H1 (cell line): ENCODE measurements at regions not wholly inside any gene's neighbourhood (a gene's known extent, or its start where the extent isn't known, plus 50 kb on each side); places are given as distances from the start of the nearest gene placed in this dataset.

ENCODE experiments used
- CTCF ChIA-PET: fragments of 300-600 bp; sonication (Branson Sonifier 250); formaldehyde crosslinking; loops from one replicate; lab custom pipeline; 2021; ENCODE audit not compliant: partially characterized antibody; lab: Charles Lee
- POLR2A ChIA-PET: fragments of 300-600 bp; sonication (Branson Sonifier 250); formaldehyde crosslinking; loops from one replicate; lab custom pipeline; 2021; ENCODE audit warnings: inconsistent platforms; ENCODE audit not compliant: partially characterized antibody; lab: Charles Lee
- DNase-seq, 2 experiments: peaks; one replicate each; pipeline versions ENCODE4 v3.0.0 to v3.0.0-alpha.2; 2010 to 2022; ENCODE audit warnings: low spot score in 2 of 2, low read depth in 1 of 2, mixed read lengths in 1 of 2
- FAIRE-seq: peaks from 2 replicates; lab custom pipeline; 2011; peaks lifted over from hg19 to GRCh38; lab: Jason Lieb, UNC
- H2AFZ ChIP-seq: 2 replicates; pipeline ENCODE4 v1.8.1; 2012; ENCODE audit warnings: low read length, inconsistent platforms
- H2AK5ac ChIP-seq: 2 replicates; pipeline ENCODE4 v1.6.1; 2013; ENCODE audit warnings: low read depth, low read length
- H2BK120ac ChIP-seq: replicated peaks from 2 replicates; pipeline ENCODE3; 2013; ENCODE audit warnings: low read depth, low read length, inconsistent platforms
- H2BK12ac ChIP-seq: 2 replicates; pipeline ENCODE4 v1.6.1; 2013; ENCODE audit warnings: low read depth, low read length
- H2BK15ac ChIP-seq: 2 replicates; pipeline ENCODE4 v1.6.1; 2013; ENCODE audit warnings: low read length
- H2BK20ac ChIP-seq: 2 replicates; pipeline ENCODE4 v1.6.1; 2013; ENCODE audit warnings: low read length
- H2BK5ac ChIP-seq: 2 replicates; pipeline ENCODE4 v1.6.1; 2013; ENCODE audit warnings: low read depth, low read length
- H3K14ac ChIP-seq: 2 replicates; pipeline ENCODE4 v1.6.1; 2013; ENCODE audit warnings: inconsistent platforms; ENCODE audit not compliant: insufficient read length
- H3K18ac ChIP-seq: 2 replicates; pipeline ENCODE4 v1.6.1; 2013; ENCODE audit warnings: low read length; ENCODE audit errors: extremely low read depth
- H3K23ac ChIP-seq: 2 replicates; pipeline ENCODE4 v1.6.1; 2013; ENCODE audit warnings: inconsistent platforms; ENCODE audit not compliant: insufficient read length
- H3K23me2 ChIP-seq: 2 replicates; pipeline ENCODE4 v1.6.1; 2013; ENCODE audit warnings: low read depth, low read length
- H3K27ac ChIP-seq: 2 replicates; pipeline ENCODE4 v1.6.1; 2011; ENCODE audit warnings: low read depth, low read length, inconsistent platforms
- H3K27me3 ChIP-seq, 4 experiments: replicated peaks in 1 of 4; 1 replicate in 1 of 4; 2 replicates in 3 of 4; pipeline versions ENCODE4 v1.6.1 to v1.8.1; 2011 to 2013; ENCODE audit warnings: low read length in 3 of 4, mild to moderate bottlenecking in 3 of 4, inconsistent platforms in 2 of 4, mixed read lengths in 2 of 4, moderate library complexity in 1 of 4; ENCODE audit not compliant: control insufficient read depth in 3 of 4, insufficient read depth in 3 of 4; ENCODE audit errors: extremely low read depth in 1 of 4
- H3K36me3 ChIP-seq, 4 experiments: 2 replicates each; pipeline versions ENCODE4 v1.6.1 to v1.8.1; 2011 to 2013; ENCODE audit warnings: mild to moderate bottlenecking in 4 of 4, low read length in 3 of 4, moderate library complexity in 2 of 4, control low read depth in 1 of 4, inconsistent platforms in 1 of 4; ENCODE audit not compliant: insufficient read depth in 4 of 4, control insufficient read depth in 2 of 4
- H3K4ac ChIP-seq: replicated peaks from 2 replicates; pipeline ENCODE3; 2013; ENCODE audit warnings: low read length, low read depth, mixed read lengths, inconsistent platforms; ENCODE audit not compliant: insufficient read length
- H3K4me1 ChIP-seq, 4 experiments: replicated peaks in 1 of 4; 1 replicate in 1 of 4; 2 replicates in 3 of 4; pipeline versions ENCODE4 v1.6.1 to v1.8.1; 2011 to 2013; ENCODE audit warnings: low read length in 3 of 4, inconsistent platforms in 2 of 4, mixed read lengths in 1 of 4; ENCODE audit not compliant: insufficient read depth in 4 of 4, control insufficient read depth in 3 of 4
- H3K4me2 ChIP-seq, 2 experiments: 2 replicates each; pipeline versions ENCODE4 v1.6.1 to v1.8.1; 2011 to 2013; ENCODE audit warnings: low read depth in 2 of 2, low read length in 2 of 2, control low read depth in 1 of 2, inconsistent platforms in 1 of 2, mild to moderate bottlenecking in 1 of 2; ENCODE audit not compliant: insufficient read depth in 1 of 2
- H3K4me3 ChIP-seq, 4 experiments: fragments of 200-600, 300-600 bp in 1 of 4; sonication (generic), shearing (Covaris generic), sonication (Bioruptor Twin) in 1 of 4; 2 replicates each; pipeline versions ENCODE4 v1.5.1 to v1.8.1; 2011 to 2016; ENCODE audit warnings: low read length in 4 of 4, low read depth in 3 of 4, control low read depth in 2 of 4, inconsistent platforms in 2 of 4, mild to moderate bottlenecking in 2 of 4, mixed read lengths in 1 of 4, moderate library complexity in 1 of 4; ENCODE audit not compliant: insufficient read depth in 2 of 4; ENCODE audit errors: extremely low read depth in 1 of 4
- H3K56ac ChIP-seq: replicated peaks from 2 replicates; pipeline ENCODE3; 2013; ENCODE audit warnings: low read depth, mild to moderate bottlenecking, mixed read lengths, low read length, inconsistent platforms; ENCODE audit not compliant: insufficient read length
- H3K79me1 ChIP-seq: 2 replicates; pipeline ENCODE4 v1.6.1; 2013; ENCODE audit warnings: low read depth, low read length, control low read depth
- H3K79me2 ChIP-seq, 2 experiments: 2 replicates each; pipeline versions ENCODE4 v1.6.1 to v1.8.1; 2012 to 2013; ENCODE audit warnings: low read length in 2 of 2, mild to moderate bottlenecking in 2 of 2, inconsistent platforms in 1 of 2; ENCODE audit not compliant: insufficient read depth in 2 of 2, control insufficient read depth in 1 of 2
- H3K9ac ChIP-seq, 4 experiments: replicated peaks in 1 of 4; 1 replicate in 1 of 4; 2 replicates in 3 of 4; pipeline versions ENCODE4 v1.6.1 to v1.8.1; 2011 to 2013; ENCODE audit warnings: low read depth in 3 of 4, low read length in 3 of 4, control low read depth in 2 of 4, mild to moderate bottlenecking in 2 of 4, moderate library complexity in 2 of 4, inconsistent platforms in 1 of 4; ENCODE audit errors: extremely low read depth in 1 of 4
- H3K9me3 ChIP-seq, 2 experiments: 2 replicates each; pipeline versions ENCODE4 v1.6.1 to v1.8.1; 2012 to 2013; ENCODE audit warnings: mild to moderate bottlenecking in 2 of 2, moderate library complexity in 2 of 2, control low read depth in 1 of 2, inconsistent platforms in 1 of 2, low read depth in 1 of 2, low read length in 1 of 2, mixed read lengths in 1 of 2; ENCODE audit not compliant: insufficient read depth in 2 of 2
- H4K20me1 ChIP-seq, 2 experiments: replicated peaks in 1 of 2; 2 replicates each; pipeline versions ENCODE3 to v1.8.1; 2011 to 2013; ENCODE audit warnings: inconsistent platforms in 2 of 2, low read length in 2 of 2, mild to moderate bottlenecking in 1 of 2; ENCODE audit not compliant: insufficient read depth in 2 of 2, control insufficient read depth in 1 of 2
- H4K5ac ChIP-seq: 2 replicates; pipeline ENCODE4 v1.6.1; 2013; ENCODE audit warnings: low read length, low read depth, mixed read lengths, inconsistent platforms; ENCODE audit not compliant: insufficient read length
- H4K8ac ChIP-seq: 2 replicates; pipeline ENCODE4 v1.8.0; 2013; ENCODE audit warnings: mild to moderate bottlenecking, moderate library complexity, low read length, inconsistent platforms; ENCODE audit not compliant: insufficient read depth; ENCODE audit errors: extremely low read depth
- H4K91ac ChIP-seq: replicated peaks from 2 replicates; pipeline ENCODE3; 2013; ENCODE audit warnings: low read length, mixed read lengths, inconsistent platforms; ENCODE audit not compliant: insufficient read length
- ASH2L ChIP-seq: fragments of 200-600, 300-600 bp; sonication (generic); IDR thresholded peaks from one replicate; pipeline ENCODE4 v1.7.1; 2017; ENCODE audit warnings: low read length
- ATF2 ChIP-seq: IDR thresholded peaks from 2 replicates; pipeline ENCODE4 v1.6.1; 2012; ENCODE audit warnings: low read length, inconsistent platforms
- CBX5 ChIP-seq: fragments of 300-800, 300-1000 bp; sonication (generic); IDR thresholded peaks from 2 replicates; pipeline ENCODE4 v1.7.1; 2016; ENCODE audit warnings: antibody characterized with exemption, low read length, low read depth
- CREB1 ChIP-seq: IDR thresholded peaks from 2 replicates; pipeline ENCODE4 v1.6.1; 2012; ENCODE audit warnings: inconsistent platforms
- GTF2F1 ChIP-seq: IDR thresholded peaks from 2 replicates; pipeline ENCODE4 v1.6.1; 2012; ENCODE audit warnings: low read depth, low read length, improper control_type of control experiment, borderline replicate concordance
- KDM4A ChIP-seq: IDR thresholded peaks from one replicate; pipeline ENCODE4 v1.7.1; 2012; ENCODE audit warnings: low read depth, mild to moderate bottlenecking, moderate library complexity, low read length, inconsistent platforms; ENCODE audit not compliant: severe bottlenecking
- MAX ChIP-seq: IDR thresholded peaks from 2 replicates; pipeline ENCODE4 v1.6.1; 2012; ENCODE audit warnings: inconsistent platforms
- POU5F1 ChIP-seq: IDR thresholded peaks from 2 replicates; pipeline ENCODE4 v1.6.1; 2011; ENCODE audit warnings: low read depth, mild to moderate bottlenecking, low read length, moderate library complexity
- SRF ChIP-seq: IDR thresholded peaks from 2 replicates; pipeline ENCODE4 v1.6.1; 2011; ENCODE audit warnings: mild to moderate bottlenecking, low read depth, low read length, moderate library complexity
- SUZ12 ChIP-seq: fragments of 200-600 bp; sonication (generic); IDR thresholded peaks from 2 replicates; pipeline ENCODE4 v1.6.1; 2012; ENCODE audit warnings: mild to moderate bottlenecking, inconsistent platforms, low read length, moderate library complexity, mixed read lengths
- TAF7 ChIP-seq: optimal IDR thresholded peaks from 2 replicates; pipeline ENCODE3; 2011; ENCODE audit warnings: low read depth, mild to moderate bottlenecking, inconsistent platforms, low read length, moderate library complexity, borderline replicate concordance
- USF2 ChIP-seq: IDR thresholded peaks from 2 replicates; pipeline ENCODE4 v1.6.1; 2011; ENCODE audit warnings: low read length, improper control_type of control experiment
- WGBS, 2 experiments: shearing (Covaris generic) in 1 of 2; methylation state at CpG; one replicate each; pipeline versions ENCODE4 v1.1.6 to v1.1.7; 2013 to 2015; ENCODE audit warnings: low lambda C conversion rate in 2 of 2, mixed read lengths in 2 of 2, inconsistent platforms in 1 of 2, low coverage in 1 of 2, missing lambda C conversion rate in 1 of 2; ENCODE audit not compliant: insufficient replicate concordance in 2 of 2, insufficient coverage in 1 of 2, insufficient read length in 1 of 2; ENCODE audit errors: extremely low coverage in 1 of 2, missing lambda C conversion rate in 1 of 2; 5-methylcytosine and 5-hydroxymethylcytosine counted together

- H2AFZ ChIP-seq = no peak overlapping the region
- H3K79me2 ChIP-seq = no peaks in the 10 kb centered on the region
- H3K23me2 ChIP-seq = no peaks in the 10 kb centered on the region
- H3K9me3 ChIP-seq = no peaks in the 10 kb centered on the region
- H3K9ac ChIP-seq = no peak overlapping the region
- H4K20me1 ChIP-seq = no peaks in the 10 kb centered on the region
- no peak overlapping the region for H3K14ac ChIP-seq
- H3K4me2 ChIP-seq = no peak overlapping the region
- H3K4me3 ChIP-seq = no peak overlapping the region
- no peak overlapping the region for H2BK20ac ChIP-seq
- H3K18ac ChIP-seq = no peak overlapping the region
- H3K56ac ChIP-seq = no peak overlapping the region
- POLR2A ChIA-PET = no interaction called here
- H2AK5ac ChIP-seq = no peak overlapping the region
- no peaks in the 10 kb centered on the region for H3K36me3 ChIP-seq
- H2BK5ac ChIP-seq = no peak overlapping the region
- no peak for DNase-seq
- no peaks in the 10 kb centered on the region for H3K4me1 ChIP-seq
- no peak overlapping the region for H2BK15ac ChIP-seq
- peak overlapping the region; percentile 4 for H3K23ac ChIP-seq
- no peak for FAIRE-seq
- no peak overlapping the region for H3K27ac ChIP-seq
- no peak overlapping the region for H2BK120ac ChIP-seq
- no peak overlapping the region for H2BK12ac ChIP-seq
- no peak overlapping the region for H3K4ac ChIP-seq
- H4K91ac ChIP-seq = no peak overlapping the region
- H4K8ac ChIP-seq = no peak overlapping the region
- no peaks in the 10 kb centered on the region for H3K79me1 ChIP-seq
- CTCF ChIA-PET = interaction anchor here (1.1 to 2.0 kb wide), 3 partner anchors 12 to 257 kb away, joined by 3 to 6 read pairs (median 3); no protein-coding TSS in a partner anchor
- no peaks in the 10 kb centered on the region for H3K27me3 ChIP-seq
- no peak overlapping the region for H4K5ac ChIP-seq
- 94% methylated on average over 2 of the region's 2 CpGs; no CpG with 5 or more reads in 1 of the 2 experiments for WGBS, 2 experiments
- TF ChIP-seq KDM4A = no peak
- no peak for TF ChIP-seq CBX5
- TF ChIP-seq TAF7 = no peak
- TF ChIP-seq USF2 = no peak
- no peak for TF ChIP-seq CREB1
- no peak for TF ChIP-seq ATF2
- TF ChIP-seq SUZ12 = no peak
- no peak for TF ChIP-seq ASH2L
- no peak for TF ChIP-seq POU5F1
- no peak for TF ChIP-seq MAX
- TF ChIP-seq SRF = no peak
- TF ChIP-seq GTF2F1 = no peak
These were observed 319.8 kb upstream of the HNRNPA3 start for GRCh38 chr2:176892676-176893226.
